Lung (tissue), 11 donors: ENCODE measurements at regions not wholly inside any gene's neighbourhood (a gene's known extent, or its start where the extent isn't known, plus 50 kb on each side); places are given as distances from the start of the nearest gene placed in this dataset.

Source experiments
- ATAC-seq: fragments of 200-7000 bp; cut with Tn5 transposase; one replicate; pipeline ENCODE4 v1.9.1; 2020; ENCODE audit warnings: moderate number of reproducible peaks; ENCODE audit not compliant: insufficient read depth, low FRiP score
- DNase-seq, 3 donors: peaks; one replicate each; pipeline ENCODE4 v3.0.0-alpha.2; 2013 to 2017
- H3K27ac ChIP-seq, 2 donors: one replicate each; pipeline ENCODE4 v1.5.1; 2013; ENCODE audit warnings: mild to moderate bottlenecking in 2 of 2, moderate library complexity in 2 of 2, control low read depth in 1 of 2, inconsistent platforms in 1 of 2, low read depth in 1 of 2, low read length in 1 of 2
- H3K27me3 ChIP-seq, 3 donors: one replicate each; pipeline ENCODE4 v1.5.1; 2013; ENCODE audit warnings: low read length in 2 of 3; ENCODE audit not compliant: control insufficient read depth in 3 of 3, insufficient read depth in 3 of 3
- H3K36me3 ChIP-seq, 4 donors: one replicate each; pipeline ENCODE4 v1.5.1; 2013; ENCODE audit warnings: low read length in 4 of 4, mild to moderate bottlenecking in 1 of 4, moderate library complexity in 1 of 4; ENCODE audit not compliant: control insufficient read depth in 4 of 4, insufficient read depth in 4 of 4
- H3K4me1 ChIP-seq, 5 donors: one replicate each; pipeline ENCODE4 v1.5.1; 2013; ENCODE audit warnings: low read length in 5 of 5, mild to moderate bottlenecking in 2 of 5, moderate library complexity in 1 of 5; ENCODE audit not compliant: control insufficient read depth in 5 of 5, insufficient read depth in 5 of 5
- H3K4me3 ChIP-seq: one replicate; pipeline ENCODE4 v1.5.1; 2013; ENCODE audit warnings: mild to moderate bottlenecking, control low read depth, moderate library complexity
- H3K9ac ChIP-seq, 2 donors: one replicate each; pipeline ENCODE4 v1.5.1; 2013; ENCODE audit warnings: low read length in 2 of 2, control low read depth in 1 of 2; ENCODE audit not compliant: insufficient read depth in 1 of 2
- H3K9me3 ChIP-seq, 4 donors: one replicate each; pipeline ENCODE4 v1.5.1; 2013; ENCODE audit warnings: low read length in 3 of 4, mild to moderate bottlenecking in 1 of 4, moderate library complexity in 1 of 4; ENCODE audit not compliant: control insufficient read depth in 4 of 4, insufficient read depth in 3 of 4
- CTCF ChIP-seq: IDR thresholded peaks from 2 replicates; pipeline ENCODE4 v1.5.1; 2012; ENCODE audit warnings: mild to moderate bottlenecking; ENCODE audit errors: control extremely low read depth, extremely low read depth
- WGBS, 2 donors: extraction: QIAGEN DNeasy Blood & Tissue Kit; methylation state at CpG; one replicate each; pipeline ENCODE4 v1.1.7; 2013; 5-methylcytosine and 5-hydroxymethylcytosine counted together
- donor health status: control.
- donor health status: control.
- donor health status: Bipolar disorder and iron deficiency.
- donor health status: healthy.
- donor health status: DM: yes; HTN: yes; CAD: no.

DNA sequence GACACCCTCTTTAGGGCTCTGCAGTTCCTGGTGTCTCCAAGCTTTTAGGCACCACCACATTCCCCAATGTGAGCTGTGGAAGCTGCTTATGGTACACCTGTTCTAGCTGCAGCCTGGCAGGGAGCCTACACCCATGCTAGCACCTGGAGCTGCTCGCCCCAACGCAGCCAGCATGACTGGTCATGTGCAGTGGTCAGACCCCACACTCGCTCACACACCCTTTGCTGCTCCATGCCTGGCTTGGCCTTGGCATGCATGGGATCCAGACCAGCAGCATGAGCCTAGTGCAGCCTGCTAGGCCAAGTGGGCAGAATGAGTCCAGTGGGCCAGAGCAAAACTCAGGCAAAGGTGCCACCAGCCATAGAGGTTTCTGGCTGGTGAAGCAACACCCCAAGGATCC is 86.4 kb upstream of the OSBPL8 start:
- Histone ChIP-seq H3K9me3 (no peaks in the 10 kb centered on the region), H3K9ac (no peak overlapping the region), H3K27ac (no peak overlapping the region), H3K4me3 (no peak overlapping the region), H3K27me3 (no peaks in the 10 kb centered on the region), H3K36me3 (no peaks in the 10 kb centered on the region), H3K4me1 (no peaks in the 10 kb centered on the region)
- 98 to 100% methylated on average over 3 of the region's 3 CpGs for WGBS, 2 donors
- DNase-seq, result no peak
- ATAC-seq, result no peak
- no peak for TF ChIP-seq CTCF

DNA sequence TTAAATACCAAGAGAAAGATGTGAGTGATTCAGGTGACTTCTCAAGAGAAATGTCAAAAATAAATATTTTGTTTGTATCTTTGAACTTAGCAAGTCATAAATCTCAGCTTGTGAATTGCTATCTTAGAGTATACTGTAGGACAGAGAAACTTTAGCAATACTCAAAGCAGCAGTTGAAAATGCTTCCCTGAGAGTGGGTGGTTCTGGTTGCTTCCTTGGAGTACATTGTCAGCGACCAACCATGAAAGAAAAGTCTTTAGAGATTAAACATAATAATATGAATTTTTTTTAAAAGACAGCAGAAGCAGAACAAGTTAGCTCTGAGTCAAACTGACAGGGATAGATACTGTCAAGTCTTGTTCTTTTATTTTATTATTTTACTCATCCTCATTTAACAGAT is 86.8 kb upstream of the OSBPL8 start:
- Histone ChIP-seq H3K9ac (no peak overlapping the region), H3K4me3 (no peak overlapping the region), H3K9me3 (no peaks in the 10 kb centered on the region), H3K27me3 (no peaks in the 10 kb centered on the region), H3K27ac (no peak overlapping the region), H3K36me3 (no peaks in the 10 kb centered on the region), H3K4me1 (no peaks in the 10 kb centered on the region)
- TF ChIP-seq CTCF, result no peak
- ATAC-seq, result no peak
- 94% methylated on average over 1 of the region's 1 CpG for WGBS, 2 donors
- no peak for DNase-seq

DNA sequence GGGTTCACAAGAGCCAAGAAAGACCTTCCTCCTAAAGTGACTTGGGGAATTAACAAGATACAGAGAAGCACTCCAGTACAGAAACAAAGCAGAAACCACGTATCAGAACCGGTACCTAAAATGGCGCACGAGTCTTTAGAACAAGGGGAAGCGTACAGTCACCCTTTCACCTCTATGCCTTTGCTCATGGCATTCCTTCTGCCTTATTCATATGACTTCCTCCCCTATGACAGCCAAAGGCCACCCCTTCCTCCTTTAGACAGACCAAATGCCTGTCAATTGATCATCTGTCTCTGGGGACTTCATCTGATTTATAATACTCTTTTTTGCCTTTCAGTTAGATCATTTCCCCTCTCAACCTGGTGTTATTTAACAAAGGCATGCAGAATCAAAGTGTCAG is 89.5 kb upstream of the OSBPL8 start:
- no peak overlapping the region for H3K27ac ChIP-seq
- DNase-seq (no peak), ATAC-seq (no peak)
- no peak for TF ChIP-seq CTCF
- H3K4me1 ChIP-seq, result no peaks in the 10 kb centered on the region
- H3K36me3 ChIP-seq, result no peaks in the 10 kb centered on the region
- no peak overlapping the region for H3K4me3 ChIP-seq
- no peaks in the 10 kb centered on the region for H3K27me3 ChIP-seq
- 95 to 96% methylated on average over 5 of the region's 5 CpGs for WGBS, 2 donors
- no peaks in the 10 kb centered on the region for H3K9me3 ChIP-seq
- no peak overlapping the region for H3K9ac ChIP-seq

DNA sequence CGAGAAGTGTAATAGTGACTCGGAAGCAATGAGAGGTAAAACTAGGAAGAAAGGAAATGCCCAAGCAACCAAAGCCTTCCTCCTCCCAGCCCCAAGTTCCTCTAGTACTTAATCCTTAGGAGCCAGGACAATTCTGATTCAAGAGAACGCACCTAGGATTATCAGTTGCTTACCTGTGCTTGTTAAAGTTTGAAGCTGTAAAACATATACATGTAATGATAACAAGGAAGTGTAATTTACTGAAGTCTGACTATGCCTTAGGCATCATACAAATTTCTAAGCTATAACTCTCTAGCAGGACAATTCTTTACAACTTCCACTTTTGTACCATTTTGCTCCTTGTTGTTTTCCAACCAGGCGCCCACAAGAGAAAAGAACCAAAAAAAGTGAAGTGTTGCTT is 92.8 kb upstream of the OSBPL8 start:
- WGBS, 2 donors, result 84 to 88% methylated on average over 4 of the region's 4 CpGs
- no peak overlapping the region for H3K27ac ChIP-seq
- no peaks in the 10 kb centered on the region for H3K4me1 ChIP-seq
- no peaks in the 10 kb centered on the region for H3K27me3 ChIP-seq
- TF ChIP-seq CTCF, result no peak
- no peak overlapping the region for H3K4me3 ChIP-seq
- no peak overlapping the region for H3K9ac ChIP-seq
- no peak for DNase-seq
- no peak for ATAC-seq
- H3K36me3 ChIP-seq, result no peaks in the 10 kb centered on the region
- no peaks in the 10 kb centered on the region for H3K9me3 ChIP-seq
